OCI-LY7 (cell line): ENCODE measurements at regions not wholly inside any gene's neighbourhood (a gene's known extent, or its start where the extent isn't known, plus 50 kb on each side); places are given as distances from the start of the nearest gene placed in this dataset.

Source experiments
- BruUV-seq: library from RNA; stranded (reverse); fragments of 400-500 nt; replicated peaks from 2 replicates; lab custom pipeline; 2021; lab: Mats Ljungman, UMichigan
- CTCF ChIA-PET: fragments of 300-600 bp; sonication (Branson Sonifier 250); formaldehyde crosslinking; loops from one replicate; lab custom pipeline; 2022; ENCODE audit warnings: antibody characterized with exemption; ENCODE audit not compliant: unreplicated experiment; lab: Charles Lee
- POLR2A ChIA-PET: fragments of 300-600 bp; sonication (Branson Sonifier 250); formaldehyde crosslinking; loops from one replicate; lab custom pipeline; 2022; ENCODE audit warnings: antibody characterized with exemption; lab: Charles Lee
- DNase-seq: peaks from one replicate; pipeline ENCODE4 v3.0.0-alpha.2; 2015; ENCODE audit warnings: low spot score
- H2AFZ ChIP-seq: fragments of 200-600 bp; sonication (generic), shearing (Covaris generic); 2 replicates; pipeline ENCODE4 v1.6.1; 2014; ENCODE audit warnings: mild to moderate bottlenecking, antibody characterized with exemption, low read length, moderate library complexity
- H3K27ac ChIP-seq: fragments of 200-600 bp; sonication (generic); 2 replicates; pipeline ENCODE4 v1.5.1; 2014; ENCODE audit warnings: mixed run types, low read depth, mild to moderate bottlenecking, moderate library complexity, low read length, inconsistent platforms; ENCODE audit not compliant: poor library complexity, severe bottlenecking
- H3K36me3 ChIP-seq: fragments of 200-600 bp; sonication (generic); 2 replicates; pipeline ENCODE4 v1.6.1; 2014; ENCODE audit warnings: mild to moderate bottlenecking, antibody characterized with exemption, low read length, moderate library complexity, mixed read lengths; ENCODE audit not compliant: insufficient read depth
- H3K4me1 ChIP-seq: fragments of 200-600 bp; sonication (generic); 2 replicates; pipeline ENCODE4 v1.5.1; 2014; ENCODE audit warnings: mild to moderate bottlenecking, low read length; ENCODE audit not compliant: insufficient read depth, poor library complexity, severe bottlenecking
- H3K4me2 ChIP-seq: fragments of 200-600 bp; sonication (generic); 2 replicates; pipeline ENCODE4 v1.6.1; 2014; ENCODE audit warnings: mild to moderate bottlenecking, low read length
- H3K4me3 ChIP-seq: fragments of 200-600 bp; sonication (generic); 2 replicates; pipeline ENCODE4 v1.5.1; 2014; ENCODE audit warnings: mild to moderate bottlenecking, low read depth, low read length; ENCODE audit not compliant: poor library complexity, severe bottlenecking
- H3K79me2 ChIP-seq: fragments of 200-600 bp; sonication (generic); 2 replicates; pipeline ENCODE4 v1.6.1; 2016; ENCODE audit warnings: low read depth, mild to moderate bottlenecking, low read length, moderate library complexity, mixed read lengths; ENCODE audit not compliant: insufficient read depth
- H3K9me2 ChIP-seq: fragments of 200-600 bp; sonication (generic); 2 replicates; pipeline ENCODE4 v1.6.1; 2016; ENCODE audit warnings: mild to moderate bottlenecking, low read length, mixed read lengths; ENCODE audit not compliant: insufficient read depth
- H3K9me3 ChIP-seq: fragments of 200-600 bp; sonication (generic); 2 replicates; pipeline ENCODE4 v1.6.1; 2014; ENCODE audit warnings: mild to moderate bottlenecking, mixed run types, low read length, mixed read lengths
- H4K20me1 ChIP-seq: fragments of 200-600 bp; sonication (generic); 2 replicates; pipeline ENCODE4 v1.6.1; 2014; ENCODE audit warnings: mild to moderate bottlenecking, antibody characterized with exemption, low read length, moderate library complexity, mixed read lengths; ENCODE audit not compliant: insufficient read depth
- EZH2phosphoT487 ChIP-seq: fragments of 200-600 bp; sonication (generic); IDR thresholded peaks from 2 replicates; pipeline ENCODE4 v1.6.1; 2018; ENCODE audit warnings: low read depth, borderline replicate concordance, mild to moderate bottlenecking, mixed run types, antibody characterized with exemption, low read length, moderate library complexity, mixed read lengths
- intact Hi-C: fragments of 100-400 bp; cut with micrococcal nuclease; formaldehyde crosslinking; loops from one replicate; pipeline ENCODE4 v1.10.0; 2022; ENCODE audit not compliant: unreplicated experiment
- TF ChIP-seq, protein P1 (sequence below): fragments of 200-600 bp; sonication (generic); conservative IDR thresholded peaks from 2 replicates; pipeline ENCODE4 v1.5.1; 2014; ENCODE audit warnings: mild to moderate bottlenecking, antibody characterized with exemption, low read length, moderate library complexity, mixed read lengths

DNA sequence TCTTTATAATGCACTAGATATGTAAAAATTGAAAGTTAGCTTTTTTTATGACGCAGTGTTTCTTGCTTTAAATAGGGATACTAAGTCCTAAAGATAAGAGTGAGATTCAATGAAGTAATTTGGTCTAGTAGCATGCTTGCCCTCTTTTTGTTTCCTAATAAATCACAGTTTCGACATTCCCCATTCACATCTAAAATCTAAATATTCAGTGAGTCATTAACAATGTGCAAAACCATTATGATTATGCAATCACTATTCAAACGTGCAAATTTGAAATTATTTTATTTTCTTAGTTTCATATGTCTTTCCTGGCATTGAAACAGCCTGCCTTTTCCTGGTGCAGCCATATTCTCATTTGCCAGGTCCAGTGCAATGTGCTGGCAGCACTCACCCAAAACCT lies 1350.5 kb upstream of the PABPC4L start:
- TF ChIP-seq, protein P1, sequence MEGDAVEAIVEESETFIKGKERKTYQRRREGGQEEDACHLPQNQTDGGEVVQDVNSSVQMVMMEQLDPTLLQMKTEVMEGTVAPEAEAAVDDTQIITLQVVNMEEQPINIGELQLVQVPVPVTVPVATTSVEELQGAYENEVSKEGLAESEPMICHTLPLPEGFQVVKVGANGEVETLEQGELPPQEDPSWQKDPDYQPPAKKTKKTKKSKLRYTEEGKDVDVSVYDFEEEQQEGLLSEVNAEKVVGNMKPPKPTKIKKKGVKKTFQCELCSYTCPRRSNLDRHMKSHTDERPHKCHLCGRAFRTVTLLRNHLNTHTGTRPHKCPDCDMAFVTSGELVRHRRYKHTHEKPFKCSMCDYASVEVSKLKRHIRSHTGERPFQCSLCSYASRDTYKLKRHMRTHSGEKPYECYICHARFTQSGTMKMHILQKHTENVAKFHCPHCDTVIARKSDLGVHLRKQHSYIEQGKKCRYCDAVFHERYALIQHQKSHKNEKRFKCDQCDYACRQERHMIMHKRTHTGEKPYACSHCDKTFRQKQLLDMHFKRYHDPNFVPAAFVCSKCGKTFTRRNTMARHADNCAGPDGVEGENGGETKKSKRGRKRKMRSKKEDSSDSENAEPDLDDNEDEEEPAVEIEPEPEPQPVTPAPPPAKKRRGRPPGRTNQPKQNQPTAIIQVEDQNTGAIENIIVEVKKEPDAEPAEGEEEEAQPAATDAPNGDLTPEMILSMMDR, result no peak
- no peak for TF ChIP-seq EZH2phosphoT487
- Histone ChIP-seq H3K4me2 (no peak overlapping the region), H3K9me3 (no peaks in the 10 kb centered on the region), H3K79me2 (no peaks in the 10 kb centered on the region), H3K36me3 (no peaks in the 10 kb centered on the region), H3K27ac (no peak overlapping the region), H3K4me3 (no peak overlapping the region), H3K9me2 (no peaks in the 10 kb centered on the region), H4K20me1 (no peaks in the 10 kb centered on the region), H2AFZ (no peak overlapping the region), H3K4me1 (no peaks in the 10 kb centered on the region)
- ChIA-PET CTCF (no interaction called here), POLR2A (no interaction called here)
- no peak for DNase-seq
- no TSS peak for BruUV-seq
- intact Hi-C loops, result no loop called here

DNA sequence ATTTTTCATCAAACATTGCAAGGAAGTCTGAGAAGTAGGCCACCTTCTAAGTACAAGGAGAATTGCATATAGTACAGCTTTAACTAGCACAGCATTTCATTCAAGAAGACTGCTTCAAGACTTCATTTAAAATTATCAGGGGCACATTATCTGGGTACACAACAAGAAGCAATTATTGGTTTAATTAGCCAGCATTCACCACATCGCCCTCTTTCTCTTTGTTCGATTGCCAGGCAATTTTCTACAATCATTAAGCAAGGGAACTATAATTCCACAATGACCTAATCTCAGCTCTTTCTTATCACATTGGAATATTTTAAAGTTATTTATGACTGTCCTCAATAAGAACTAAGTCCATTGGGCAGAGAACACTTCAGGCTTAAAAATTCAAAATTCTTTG lies 1347.1 kb upstream of the PABPC4L start:
- DNase-seq, result no peak
- H3K4me3 ChIP-seq, result no peak overlapping the region
- H3K4me2 ChIP-seq, result no peak overlapping the region
- TF ChIP-seq, protein P1, result no peak
- TF ChIP-seq EZH2phosphoT487, result no peak
- ChIA-PET POLR2A (no interaction called here), CTCF (no interaction called here)
- H3K27ac ChIP-seq, result no peak overlapping the region
- intact Hi-C loops, result no loop called here
- no TSS peak for BruUV-seq
- no peaks in the 10 kb centered on the region for H3K9me2 ChIP-seq
- no peak overlapping the region for H2AFZ ChIP-seq
- H3K36me3 ChIP-seq, result no peaks in the 10 kb centered on the region
- no peaks in the 10 kb centered on the region for H4K20me1 ChIP-seq
- H3K79me2 ChIP-seq, result no peaks in the 10 kb centered on the region
- H3K4me1 ChIP-seq, result no peaks in the 10 kb centered on the region
- H3K9me3 ChIP-seq, result no peaks in the 10 kb centered on the region

DNA sequence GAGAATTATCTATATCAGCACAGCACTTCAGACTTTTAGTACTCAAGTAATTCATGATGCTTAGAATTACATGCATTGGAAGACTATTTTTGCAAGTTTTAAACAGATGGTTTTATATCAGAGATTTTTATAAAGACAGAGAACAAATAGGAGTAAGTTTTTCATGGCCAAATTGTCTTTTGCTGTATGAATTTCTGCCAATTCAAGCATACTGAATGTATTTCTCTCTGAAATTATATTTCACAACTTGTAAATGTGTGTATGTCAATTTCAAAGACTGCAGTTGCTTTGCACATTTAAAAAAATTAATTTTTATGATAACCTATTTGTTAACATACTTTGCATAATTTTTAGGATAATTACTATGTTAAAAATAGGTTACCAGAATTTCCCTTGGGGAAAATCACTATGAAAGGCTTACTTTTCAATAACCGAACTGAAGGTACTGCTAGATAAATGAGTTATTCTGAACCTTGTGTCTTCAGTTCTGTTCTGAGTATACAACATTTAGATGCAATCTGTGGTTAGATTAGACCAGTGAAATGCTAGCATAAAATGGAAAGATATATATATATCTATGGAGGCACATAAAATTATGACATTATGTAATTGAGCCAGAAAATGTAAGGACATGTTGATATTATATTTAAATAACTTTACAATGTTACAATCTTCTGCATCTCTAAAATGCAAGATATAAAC lies 1344.2 kb upstream of the PABPC4L start:
- BruUV-seq, result no TSS peak
- Histone ChIP-seq H3K36me3 (no peaks in the 10 kb centered on the region), H3K79me2 (no peaks in the 10 kb centered on the region), H3K9me3 (no peaks in the 10 kb centered on the region), H3K4me2 (no peak overlapping the region), H3K4me3 (no peak overlapping the region), H3K4me1 (no peaks in the 10 kb centered on the region), H2AFZ (no peak overlapping the region), H4K20me1 (no peaks in the 10 kb centered on the region), H3K9me2 (no peaks in the 10 kb centered on the region), H3K27ac (no peak overlapping the region)
- CTCF ChIA-PET, result no interaction called here
- TF ChIP-seq, protein P1, result no peak
- DNase-seq, result no peak
- intact Hi-C loops, result no loop called here
- POLR2A ChIA-PET, result no interaction called here
